ENCODE measurements at regions not wholly inside any gene's neighbourhood (a gene's known extent, or its start where the extent isn't known, plus 50 kb on each side); places are given as distances from the start of the nearest gene placed in this dataset.

DNA sequence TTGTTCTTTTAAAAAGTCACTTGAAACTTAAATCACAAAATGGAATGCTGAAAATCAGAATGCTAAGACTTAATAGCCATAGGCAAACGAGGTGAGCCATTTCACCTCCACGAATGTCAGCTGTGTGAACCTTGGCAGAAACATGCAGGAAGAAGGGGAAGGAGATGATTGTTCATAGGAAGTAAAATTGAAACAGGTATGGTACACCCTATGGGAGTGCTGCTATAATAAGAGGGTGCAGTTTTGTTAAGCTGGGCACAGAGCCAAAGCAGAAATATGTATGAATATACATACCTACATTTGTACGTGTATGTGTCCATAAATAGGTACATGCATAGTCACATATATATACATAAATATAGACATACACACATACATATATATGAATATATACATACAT is 51.0 kb upstream of the SPINK5 start:
- DNase-seq (ENCODE audit: low read depth) = no peak

DNA sequence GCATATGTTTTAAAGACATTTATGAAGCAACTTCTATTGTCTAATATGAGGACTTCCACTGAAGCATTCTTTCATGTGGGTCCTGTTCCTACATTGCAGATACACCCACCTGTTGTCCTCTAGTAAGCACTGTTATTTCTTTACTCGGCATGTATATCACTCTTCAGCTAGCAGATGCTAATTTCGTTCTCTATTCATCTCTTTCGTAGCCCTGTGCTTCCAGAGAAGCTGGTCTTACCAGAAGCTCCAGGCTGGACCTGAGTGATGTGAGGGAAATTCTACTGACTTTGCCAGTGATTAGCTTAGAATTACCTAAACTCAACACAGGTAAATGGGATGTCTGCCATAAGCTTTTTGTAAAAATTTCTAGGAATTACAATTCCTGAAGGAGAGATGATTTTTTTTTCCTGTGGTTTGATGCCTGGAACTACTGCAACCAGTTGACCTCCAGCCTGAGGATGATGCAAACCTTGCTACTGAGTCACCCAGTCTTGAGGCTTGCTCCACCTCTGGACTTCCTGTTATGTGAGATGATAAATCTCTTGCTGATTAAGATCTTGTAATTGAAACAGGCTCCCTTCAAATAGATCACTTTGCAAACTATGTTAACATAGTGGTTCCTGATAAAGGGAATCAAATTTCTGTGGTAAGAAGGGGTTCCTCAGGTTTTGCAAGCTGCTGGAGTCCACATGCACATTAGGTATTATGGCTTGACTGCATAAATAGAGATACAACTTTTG is 52.2 kb upstream of the SPINK5 start:
- DNase-seq (ENCODE audit: low read depth) = peak; percentile 61

DNA sequence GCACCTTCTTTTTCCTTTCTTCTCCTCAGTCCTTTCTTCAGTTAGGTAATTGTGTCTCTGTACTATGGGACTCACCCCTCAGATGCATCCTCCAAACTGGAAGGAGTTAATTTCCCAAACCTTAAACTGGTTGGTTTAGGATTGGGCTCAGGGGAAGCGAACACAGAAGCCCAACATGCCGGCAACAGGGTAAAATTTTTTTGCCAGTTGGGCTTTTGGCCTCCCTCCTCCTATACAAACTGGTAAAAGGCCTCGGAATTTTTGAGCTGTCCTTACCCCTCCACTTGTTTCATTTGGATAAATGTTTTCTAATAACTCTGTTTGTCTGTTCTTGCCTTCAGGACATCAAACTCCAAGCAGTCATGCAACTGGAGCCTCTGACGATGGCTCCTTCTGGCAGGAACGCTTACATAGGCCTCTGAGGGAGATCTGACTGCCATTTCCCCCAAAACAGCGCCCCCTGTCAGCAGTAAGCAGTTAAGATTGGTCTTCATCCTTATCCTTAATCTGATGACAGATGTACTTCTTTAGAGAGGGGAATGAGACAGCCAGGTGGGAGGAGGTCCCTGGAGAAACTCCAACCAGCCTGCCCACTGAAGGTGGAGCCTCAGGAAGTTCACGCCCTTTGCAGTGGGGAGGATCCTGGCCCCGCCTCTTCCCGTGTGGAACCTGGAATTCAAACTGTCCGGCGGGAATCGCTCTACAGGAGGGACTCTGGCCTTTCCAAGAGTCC is 57.8 kb upstream of the SPINK5 start:
- no peak for DNase-seq (ENCODE audit: low read depth)

DNA sequence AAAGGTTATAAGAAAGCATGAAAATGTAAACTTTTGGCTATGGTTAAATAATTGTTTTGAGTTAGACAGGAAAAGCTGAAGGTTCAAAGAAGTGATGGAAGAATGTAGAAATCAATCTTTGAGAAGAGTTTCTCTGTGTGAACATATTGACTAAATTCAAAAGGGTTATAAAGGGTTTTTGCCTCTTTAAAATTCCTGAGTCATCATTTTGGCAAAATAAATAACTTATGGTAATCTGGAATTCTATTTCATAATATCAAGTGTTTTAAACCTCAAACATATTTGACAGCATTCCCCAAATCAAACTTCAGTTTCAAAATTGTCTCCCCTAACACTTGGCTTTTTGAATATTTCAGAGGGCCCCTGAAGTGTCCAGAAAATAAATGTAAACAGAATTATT is 60.6 kb upstream of the SPINK5 start:
- no peak for DNase-seq (ENCODE audit: low read depth)

DNA sequence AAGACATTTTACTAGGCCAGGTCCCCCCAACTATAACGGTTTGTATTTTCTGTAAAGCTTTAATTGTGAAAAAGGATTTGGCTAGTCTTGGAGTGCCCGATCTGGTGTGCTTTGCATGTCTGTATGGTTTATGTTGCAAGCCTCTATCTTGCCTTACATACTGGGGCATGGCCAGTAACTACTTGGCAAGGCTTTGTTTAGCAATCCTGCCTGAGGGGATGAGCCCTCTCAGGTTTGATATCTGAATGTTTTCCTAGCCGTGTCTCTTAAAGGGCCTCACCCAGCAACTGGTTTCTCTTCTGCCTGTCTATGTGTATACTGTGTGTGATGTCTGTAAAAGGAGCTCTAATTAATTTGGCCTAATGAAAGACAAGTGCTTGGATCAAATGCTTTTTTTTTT is 61.3 kb upstream of the SPINK5 start:
- DNase-seq (ENCODE audit: low read depth) = no peak

DNA sequence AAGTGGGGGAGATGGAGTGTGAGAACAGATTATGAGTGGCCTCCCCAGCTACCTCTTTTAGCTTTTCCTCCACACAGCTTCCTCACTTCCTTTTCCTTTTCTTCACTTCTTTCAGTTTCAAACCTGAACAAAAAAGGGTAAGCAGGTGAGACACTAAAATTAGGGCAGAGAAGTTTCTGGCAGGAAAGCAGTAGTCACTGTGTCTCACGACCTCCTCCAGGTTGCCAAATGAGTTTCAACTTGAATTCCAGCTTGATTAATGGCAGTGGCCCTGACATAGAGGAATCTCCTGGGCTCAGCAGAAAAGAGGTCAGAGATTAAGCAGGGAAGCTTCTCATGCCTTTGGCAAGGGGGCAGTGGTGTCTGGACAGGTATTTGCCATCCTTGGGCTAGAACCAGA is 63.7 kb upstream of the SPINK5 start:
- DNase-seq (ENCODE audit: low read depth) = no peak

DNA sequence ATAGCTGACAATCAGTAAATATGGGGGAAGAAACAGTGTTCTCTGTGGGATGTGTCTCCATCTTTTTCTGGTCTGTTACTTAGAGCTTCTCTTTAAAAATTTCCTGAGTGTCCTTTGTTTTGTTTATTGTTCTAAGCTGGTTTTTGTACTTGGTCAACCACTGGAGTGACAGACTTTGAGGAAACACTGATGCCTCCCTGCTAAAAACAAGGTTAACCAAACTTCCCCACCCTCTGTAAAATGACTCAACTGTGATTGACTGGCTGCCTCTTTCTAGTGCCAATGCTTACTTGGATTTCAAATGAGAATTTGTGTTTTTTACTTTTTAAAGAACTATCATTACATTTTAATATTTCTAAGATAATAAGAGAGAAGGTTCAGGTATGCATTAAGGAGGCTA is 65.1 kb upstream of the SPINK5 start:
- no peak for DNase-seq (ENCODE audit: low read depth)

DNA sequence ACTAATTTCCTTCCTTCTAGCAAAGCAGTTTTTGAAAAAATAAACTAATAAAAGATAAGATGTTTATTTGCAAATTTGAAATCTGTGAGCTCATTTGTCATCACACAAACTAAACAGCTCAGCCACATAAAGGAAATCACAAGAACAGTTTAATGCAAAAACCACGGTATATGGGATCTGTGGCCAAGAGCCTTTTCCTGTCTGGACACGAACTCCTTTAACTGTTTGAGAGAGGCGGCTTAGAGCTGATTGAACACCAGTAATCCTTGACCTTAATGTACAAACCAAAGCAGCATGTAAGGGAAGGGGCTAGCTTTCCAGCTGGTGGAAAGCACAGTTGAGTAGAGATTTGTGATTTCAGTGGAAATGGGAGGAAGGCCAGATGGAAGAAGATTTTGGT is 66.3 kb upstream of the SPINK5 start:
- DNase-seq (ENCODE audit: low read depth) = no peak

DNA sequence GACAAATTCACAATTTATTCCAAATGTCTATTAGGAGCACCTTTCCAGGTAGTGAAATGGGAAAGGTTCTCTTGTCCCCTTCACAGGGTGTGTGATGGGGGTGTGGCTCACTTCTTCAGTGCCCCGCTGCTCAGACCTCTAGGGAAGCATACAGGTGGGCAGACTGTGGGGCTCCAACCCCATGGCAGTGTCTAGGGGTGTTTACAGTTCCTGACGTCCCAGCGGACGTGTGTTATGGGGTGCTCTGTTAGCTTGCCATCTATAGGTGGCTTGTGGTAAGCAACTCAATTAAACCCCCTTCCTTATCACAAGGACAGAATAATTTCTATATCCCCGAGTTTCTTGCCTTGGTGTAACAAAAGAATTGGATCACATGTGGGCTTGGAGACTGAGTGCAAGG is 67.4 kb upstream of the SPINK5 start:
- DNase-seq (ENCODE audit: low read depth) = no peak

DNA sequence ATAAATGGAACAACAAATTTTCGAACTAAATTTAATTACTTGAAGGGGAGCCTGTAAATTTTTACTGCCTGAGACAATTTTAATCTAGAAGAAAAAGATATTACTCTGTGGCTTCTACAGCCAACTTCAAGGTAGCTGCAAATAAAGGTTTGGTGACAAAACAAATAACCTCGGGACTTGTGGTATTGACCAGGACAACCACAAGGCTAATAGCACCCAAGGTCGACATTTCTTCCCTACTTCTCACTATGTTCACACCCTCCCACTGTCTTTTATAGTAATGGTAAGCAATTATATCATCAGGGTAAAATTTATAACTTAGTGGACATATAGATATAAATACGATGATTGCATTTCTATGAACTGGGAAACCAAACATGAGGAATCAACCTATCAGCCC is 67.9 kb upstream of the SPINK5 start:
- no peak for DNase-seq (ENCODE audit: low read depth)

DNA sequence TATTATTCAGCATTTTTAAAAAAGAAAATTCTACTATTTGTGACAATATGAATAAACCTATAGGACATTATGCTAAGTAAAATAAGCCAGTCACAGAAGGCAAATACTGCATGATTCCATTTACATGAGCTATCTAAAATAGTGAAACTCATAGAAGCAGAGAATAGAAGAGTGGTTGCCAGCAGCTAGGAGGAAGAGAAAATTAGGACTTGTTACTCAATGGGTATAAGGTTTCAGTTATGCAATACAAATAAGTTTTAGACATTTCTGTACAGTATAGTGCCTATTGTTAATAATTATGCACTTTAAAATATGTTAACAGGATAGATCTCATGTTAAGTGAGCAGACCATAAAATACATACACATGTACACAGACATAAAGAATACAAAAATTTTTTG is 73.8 kb upstream of the SPINK5 start:
- DNase-seq (ENCODE audit: low read depth) = no peak

DNA sequence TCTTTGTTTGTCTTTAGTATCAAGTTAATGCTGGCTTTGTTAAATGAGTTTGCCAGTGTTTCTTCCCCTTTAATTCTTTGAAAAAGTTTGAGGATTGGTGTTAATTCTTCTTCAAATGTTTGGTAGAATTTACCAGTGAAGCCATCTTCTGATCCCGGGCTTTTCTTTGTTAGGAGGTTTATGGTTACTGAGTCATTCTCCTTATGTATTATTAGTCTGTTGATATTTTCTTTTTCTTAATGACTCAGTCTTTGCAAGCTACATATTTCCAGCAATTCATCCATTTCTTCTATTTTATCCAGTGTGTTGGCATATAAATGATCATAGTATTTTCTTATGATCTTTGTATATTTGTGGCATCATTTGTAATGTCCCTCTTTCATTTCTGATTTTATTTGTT is 74.5 kb upstream of the SPINK5 start:
- no peak for DNase-seq (ENCODE audit: low read depth)

DNA sequence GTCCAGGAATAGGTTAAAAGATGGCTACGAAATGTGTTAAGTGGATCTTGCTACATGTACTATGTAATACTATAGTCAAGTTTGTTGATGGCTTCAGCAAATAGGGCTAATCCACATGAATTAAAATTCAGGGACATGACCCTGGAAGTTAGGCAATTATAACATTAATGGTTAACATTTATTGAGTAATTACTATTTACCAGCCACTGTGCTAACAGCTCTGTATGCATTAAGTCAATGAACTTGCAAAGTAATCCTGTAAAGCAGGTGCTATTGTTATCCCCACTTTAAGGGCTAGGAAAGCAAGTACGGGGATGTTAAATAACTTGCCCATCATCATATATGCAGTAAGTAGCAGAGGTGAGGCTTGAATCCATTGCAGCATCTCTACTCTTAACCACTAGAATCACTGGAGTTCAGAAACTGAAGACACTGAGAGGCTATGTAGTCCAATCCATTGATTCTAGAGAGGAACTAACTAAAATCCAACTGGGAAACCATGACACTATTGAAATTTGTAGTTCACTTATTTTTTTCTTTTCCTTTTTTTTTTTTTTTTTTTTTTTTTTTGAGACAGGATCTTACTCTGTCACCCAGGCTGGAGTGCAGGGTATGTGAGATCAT is 77.5 kb upstream of the SPINK5 start:
- no peak for DNase-seq (ENCODE audit: low read depth)

DNA sequence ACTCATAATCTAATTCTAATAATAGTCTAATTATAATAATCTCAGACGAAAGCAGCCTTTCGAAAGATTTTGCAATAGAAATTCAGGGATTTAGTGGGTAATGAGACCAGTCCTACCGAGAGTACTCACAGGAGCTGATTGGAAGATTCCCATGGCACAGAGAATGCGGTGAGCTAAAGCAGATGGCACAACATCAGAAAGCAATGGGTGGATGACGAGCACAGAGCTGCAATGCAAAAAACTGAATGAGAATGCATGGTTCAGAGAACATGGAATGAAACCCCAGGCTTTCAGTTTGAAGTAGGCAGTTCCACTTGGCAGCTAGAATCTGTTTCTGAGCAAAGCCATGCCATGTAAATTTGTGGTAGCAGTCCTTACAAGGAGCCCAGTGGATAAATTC is 78.2 kb upstream of the SPINK5 start:
- no peak for DNase-seq (ENCODE audit: low read depth)

DNA sequence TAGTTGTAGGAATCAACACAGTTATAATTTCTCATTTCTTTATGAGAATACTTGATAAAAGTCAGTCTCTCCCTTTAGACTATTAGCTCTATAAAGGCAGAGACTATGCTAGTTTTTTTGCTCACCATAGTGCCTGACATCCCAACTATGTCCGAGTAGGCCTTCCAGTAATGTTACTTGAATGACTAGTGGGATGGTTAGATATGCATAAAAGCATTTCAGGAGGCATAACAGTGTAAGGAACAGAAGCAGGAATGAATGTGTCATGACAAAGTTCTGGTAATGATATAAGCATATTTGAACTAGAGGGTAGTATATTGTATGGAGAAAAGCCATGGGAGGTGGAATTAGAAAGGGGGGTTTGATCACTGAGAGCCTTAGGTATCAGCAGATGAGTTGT is 77.4 kb upstream of the C5orf46 start:
- no peak for DNase-seq (ENCODE audit: low read depth)

DNA sequence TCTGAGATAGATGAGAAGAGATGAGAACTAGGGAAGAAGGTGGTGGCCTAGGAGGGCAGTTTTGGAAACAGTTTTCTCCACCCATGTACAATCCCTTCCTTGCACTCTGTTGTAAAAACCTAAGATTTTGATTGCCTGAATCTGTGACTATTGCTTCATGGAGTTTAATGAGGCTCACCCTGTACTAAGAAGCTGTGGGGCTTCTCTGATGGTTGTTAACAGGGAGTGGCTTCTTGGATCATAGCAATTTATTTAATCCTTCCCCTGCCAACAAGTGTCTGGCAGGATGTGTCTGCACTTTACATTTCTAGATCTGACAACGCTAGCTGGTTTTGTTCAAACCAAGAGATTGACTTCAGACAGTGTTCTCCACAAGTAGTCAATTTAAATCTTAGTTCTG is 74.7 kb upstream of the C5orf46 start:
- no peak for DNase-seq (ENCODE audit: low read depth)

DNA sequence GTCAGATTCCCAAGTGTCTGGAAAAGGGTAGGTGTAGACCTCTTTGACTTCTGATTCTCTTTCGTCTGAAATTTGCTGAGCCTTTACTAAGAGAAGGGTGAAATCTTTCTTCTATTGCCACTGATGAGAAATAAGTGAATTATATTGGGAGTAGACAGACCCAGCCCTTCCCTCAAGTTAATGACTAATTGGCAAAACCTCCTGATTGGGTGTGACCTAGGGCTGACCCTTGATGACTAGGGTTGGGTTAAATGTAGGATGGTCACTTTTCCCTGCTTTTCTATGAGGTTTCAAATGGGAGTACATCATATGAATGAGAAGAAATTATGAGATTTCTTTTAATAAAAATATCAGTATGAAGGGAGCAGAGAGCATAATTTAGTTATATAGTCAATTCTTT is 73.4 kb upstream of the C5orf46 start:
- no peak for DNase-seq (ENCODE audit: low read depth)

DNA sequence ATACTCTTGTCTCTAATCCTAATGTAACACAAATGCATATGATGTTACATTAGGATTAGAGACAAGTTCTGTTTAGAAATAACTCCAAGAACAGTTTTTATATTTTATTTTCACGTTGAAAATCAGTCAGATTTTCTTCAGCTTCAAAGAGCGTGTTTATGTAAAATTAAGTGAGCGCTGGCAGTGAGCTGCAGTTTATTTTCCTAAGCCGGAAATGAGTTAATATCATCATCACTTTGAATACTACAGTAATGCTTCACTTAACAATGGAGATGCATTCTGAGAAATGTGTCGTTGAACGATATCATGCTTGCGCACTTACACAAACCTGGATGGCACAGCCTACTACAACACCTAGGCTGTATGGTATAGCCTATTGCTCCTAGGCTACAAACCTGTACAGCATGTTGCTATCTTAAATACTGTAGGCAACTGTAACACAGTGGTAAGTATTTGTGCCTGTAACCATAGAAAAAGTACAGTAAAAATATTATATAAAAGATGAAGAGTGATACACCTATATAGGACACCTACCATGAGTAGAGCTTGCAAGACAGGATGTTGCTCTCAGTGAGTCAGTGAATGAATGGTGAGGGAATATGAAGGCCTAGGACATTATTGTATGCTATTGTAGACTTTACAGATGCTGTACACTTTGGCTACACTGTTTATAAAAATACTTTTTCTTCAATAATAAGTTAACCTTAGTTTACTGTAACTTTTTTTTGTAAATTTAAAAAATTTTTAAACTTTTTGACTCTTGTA is 65.9 kb upstream of the C5orf46 start:
- DNase-seq (ENCODE audit: low read depth) = no peak

DNA sequence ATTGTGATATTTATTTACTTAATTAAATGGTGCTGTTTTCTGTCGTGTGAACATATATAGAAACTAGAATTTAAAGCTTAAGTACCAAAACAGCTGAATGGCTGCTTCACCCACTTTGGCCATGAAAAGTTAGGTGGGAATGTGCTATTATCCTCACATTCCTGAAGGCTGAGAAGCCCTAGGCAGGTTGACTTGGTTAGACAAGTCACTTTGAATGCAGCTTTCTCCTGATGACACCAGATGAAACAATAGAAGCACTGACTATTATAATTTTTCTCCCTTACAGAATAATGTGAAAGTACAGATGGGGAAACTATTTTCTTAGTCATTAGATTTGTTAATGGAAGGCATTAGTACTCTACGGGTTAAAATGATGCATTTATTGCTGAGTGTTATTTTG is 65.1 kb upstream of the C5orf46 start:
- no peak for DNase-seq (ENCODE audit: low read depth)

DNA sequence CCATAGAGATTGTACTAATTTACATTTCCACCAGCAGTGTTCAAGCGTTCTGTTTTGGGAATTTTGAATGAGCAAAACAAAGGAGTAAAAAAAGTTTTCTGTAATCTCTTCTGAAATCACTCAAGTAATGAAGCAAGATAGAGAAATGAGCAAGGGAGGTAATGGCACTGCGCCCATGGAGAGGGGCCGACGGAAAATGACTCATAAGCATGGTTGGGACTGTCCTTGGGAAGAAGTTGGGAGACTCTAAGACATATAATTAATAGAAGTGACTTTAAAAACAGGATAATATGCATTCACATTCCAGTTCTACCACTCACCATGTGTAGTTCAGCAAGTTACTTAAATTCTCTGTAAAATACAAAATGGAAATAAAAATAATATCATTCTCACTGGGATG is 62.5 kb upstream of the C5orf46 start:
- DNase-seq (ENCODE audit: low read depth) = no peak

DNA sequence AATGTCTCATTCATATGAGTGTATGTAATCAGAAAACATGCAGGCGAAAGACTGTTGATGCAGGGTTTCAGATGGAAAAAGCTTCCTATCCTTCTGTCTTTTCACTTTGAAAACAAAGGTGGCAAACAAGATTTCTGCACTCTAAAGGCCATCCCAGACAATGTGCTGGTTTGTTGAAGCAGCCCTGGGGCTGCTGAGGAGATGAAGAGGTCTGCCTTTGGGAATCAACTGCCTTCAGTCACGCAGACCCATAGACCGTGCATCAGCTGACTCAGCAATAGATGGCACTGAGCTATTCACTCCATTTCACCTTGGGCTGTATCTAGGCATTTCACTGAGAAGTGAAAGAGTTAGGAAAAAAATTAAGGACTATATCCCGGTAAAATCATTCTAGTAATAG is 60.5 kb upstream of the C5orf46 start:
- no peak for DNase-seq (ENCODE audit: low read depth)

DNA sequence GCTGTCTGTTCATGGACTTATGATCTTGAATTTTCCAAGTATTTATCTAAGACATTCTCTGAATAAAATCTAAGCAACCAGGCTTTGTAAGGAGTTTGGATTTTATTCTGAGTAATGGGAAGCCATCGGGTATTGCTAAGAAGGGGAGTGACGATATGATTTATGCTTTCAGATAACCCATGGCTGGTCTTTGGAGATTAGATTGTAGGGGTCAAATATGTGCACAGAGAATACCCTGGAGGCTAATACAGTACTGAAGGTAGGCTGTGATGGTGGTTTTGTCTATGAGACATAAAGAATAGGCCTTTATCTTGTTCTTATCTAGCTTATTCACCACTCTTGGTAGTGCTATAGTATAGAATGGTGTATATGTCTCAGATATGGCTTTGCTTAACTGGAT is 60.0 kb upstream of the C5orf46 start:
- no peak for DNase-seq (ENCODE audit: low read depth)

DNA sequence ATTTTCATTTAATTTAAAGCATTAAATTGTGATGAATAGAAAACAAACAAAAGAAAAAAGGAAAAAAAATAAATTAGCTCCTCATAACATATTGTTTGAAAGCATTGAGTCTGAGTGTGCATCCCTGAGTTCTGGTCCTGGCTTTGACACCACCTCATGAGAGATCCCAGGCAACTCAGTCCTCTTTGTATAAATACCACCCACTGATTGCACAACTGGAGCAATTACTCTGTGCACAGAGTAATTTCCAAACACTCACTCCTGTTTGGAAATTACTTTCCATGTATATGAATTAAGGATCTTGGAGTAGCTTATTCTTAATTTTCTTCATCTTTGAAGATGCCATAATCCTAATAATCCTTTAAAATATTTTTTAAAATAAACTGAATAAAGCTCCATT is 59.4 kb upstream of the C5orf46 start:
- no peak for DNase-seq (ENCODE audit: low read depth)

All from non-pigmented ciliary epithelial cell (primary cell).